ENCODE measurements at regions not wholly inside any gene's neighbourhood (a gene's known extent, or its start where the extent isn't known, plus 50 kb on each side); places are given as distances from the start of the nearest gene placed in this dataset.

- no peak overlapping the region for H3K27ac ChIP-seq (replicated peaks)
- DNase-seq (ENCODE audit: low read depth in 1 of 2, low spot score in 1 of 2), result no peak
- no peak for TF ChIP-seq GABPA (IDR thresholded peaks at IDR 0.05; ENCODE audit: low read depth)
- TF ChIP-seq, protein P1, sequence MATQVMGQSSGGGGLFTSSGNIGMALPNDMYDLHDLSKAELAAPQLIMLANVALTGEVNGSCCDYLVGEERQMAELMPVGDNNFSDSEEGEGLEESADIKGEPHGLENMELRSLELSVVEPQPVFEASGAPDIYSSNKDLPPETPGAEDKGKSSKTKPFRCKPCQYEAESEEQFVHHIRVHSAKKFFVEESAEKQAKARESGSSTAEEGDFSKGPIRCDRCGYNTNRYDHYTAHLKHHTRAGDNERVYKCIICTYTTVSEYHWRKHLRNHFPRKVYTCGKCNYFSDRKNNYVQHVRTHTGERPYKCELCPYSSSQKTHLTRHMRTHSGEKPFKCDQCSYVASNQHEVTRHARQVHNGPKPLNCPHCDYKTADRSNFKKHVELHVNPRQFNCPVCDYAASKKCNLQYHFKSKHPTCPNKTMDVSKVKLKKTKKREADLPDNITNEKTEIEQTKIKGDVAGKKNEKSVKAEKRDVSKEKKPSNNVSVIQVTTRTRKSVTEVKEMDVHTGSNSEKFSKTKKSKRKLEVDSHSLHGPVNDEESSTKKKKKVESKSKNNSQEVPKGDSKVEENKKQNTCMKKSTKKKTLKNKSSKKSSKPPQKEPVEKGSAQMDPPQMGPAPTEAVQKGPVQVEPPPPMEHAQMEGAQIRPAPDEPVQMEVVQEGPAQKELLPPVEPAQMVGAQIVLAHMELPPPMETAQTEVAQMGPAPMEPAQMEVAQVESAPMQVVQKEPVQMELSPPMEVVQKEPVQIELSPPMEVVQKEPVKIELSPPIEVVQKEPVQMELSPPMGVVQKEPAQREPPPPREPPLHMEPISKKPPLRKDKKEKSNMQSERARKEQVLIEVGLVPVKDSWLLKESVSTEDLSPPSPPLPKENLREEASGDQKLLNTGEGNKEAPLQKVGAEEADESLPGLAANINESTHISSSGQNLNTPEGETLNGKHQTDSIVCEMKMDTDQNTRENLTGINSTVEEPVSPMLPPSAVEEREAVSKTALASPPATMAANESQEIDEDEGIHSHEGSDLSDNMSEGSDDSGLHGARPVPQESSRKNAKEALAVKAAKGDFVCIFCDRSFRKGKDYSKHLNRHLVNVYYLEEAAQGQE (IDR thresholded peaks at IDR 0.05; ENCODE audit: insufficient replicate concordance, low read depth), result no peak
- TF ChIP-seq, protein P2, sequence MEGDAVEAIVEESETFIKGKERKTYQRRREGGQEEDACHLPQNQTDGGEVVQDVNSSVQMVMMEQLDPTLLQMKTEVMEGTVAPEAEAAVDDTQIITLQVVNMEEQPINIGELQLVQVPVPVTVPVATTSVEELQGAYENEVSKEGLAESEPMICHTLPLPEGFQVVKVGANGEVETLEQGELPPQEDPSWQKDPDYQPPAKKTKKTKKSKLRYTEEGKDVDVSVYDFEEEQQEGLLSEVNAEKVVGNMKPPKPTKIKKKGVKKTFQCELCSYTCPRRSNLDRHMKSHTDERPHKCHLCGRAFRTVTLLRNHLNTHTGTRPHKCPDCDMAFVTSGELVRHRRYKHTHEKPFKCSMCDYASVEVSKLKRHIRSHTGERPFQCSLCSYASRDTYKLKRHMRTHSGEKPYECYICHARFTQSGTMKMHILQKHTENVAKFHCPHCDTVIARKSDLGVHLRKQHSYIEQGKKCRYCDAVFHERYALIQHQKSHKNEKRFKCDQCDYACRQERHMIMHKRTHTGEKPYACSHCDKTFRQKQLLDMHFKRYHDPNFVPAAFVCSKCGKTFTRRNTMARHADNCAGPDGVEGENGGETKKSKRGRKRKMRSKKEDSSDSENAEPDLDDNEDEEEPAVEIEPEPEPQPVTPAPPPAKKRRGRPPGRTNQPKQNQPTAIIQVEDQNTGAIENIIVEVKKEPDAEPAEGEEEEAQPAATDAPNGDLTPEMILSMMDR (IDR thresholded peaks at IDR 0.05; ENCODE audit: insufficient read depth, low read length), result no peak
- no peak for TF ChIP-seq SPI1 (IDR thresholded peaks at IDR 0.05; ENCODE audit: borderline replicate concordance, low read depth)
- no peak for TF ChIP-seq POLR2AphosphoS5 (IDR thresholded peaks at IDR 0.05; ENCODE audit: low read depth)
Measured at GRCh38 chr7:4319280-4319679, 362.8 kb upstream of the FOXK1 start.

DNA sequence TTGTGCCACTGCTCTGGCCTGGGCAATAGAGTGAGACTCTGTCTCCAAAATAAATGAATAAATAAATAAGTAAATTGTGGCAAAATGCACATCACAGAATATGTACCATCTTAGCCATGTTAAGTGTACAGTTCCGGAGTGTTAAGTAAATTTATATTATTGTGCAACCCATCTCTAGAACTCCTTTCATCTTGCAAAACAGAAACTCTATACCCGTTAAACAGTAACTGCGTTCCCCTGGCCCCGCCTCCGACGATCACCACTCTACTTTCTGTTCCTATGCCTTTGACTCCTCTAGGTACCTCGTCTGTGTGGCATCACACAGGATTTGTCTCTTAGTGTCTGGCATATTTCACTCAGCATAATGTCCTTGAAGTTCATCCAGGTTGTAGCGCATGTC, 356.4 kb upstream of the FOXK1 start:
- Histone ChIP-seq H3K27me3 (ENCODE audit: insufficient read depth, poor library complexity, severe bottlenecking) (no peaks in the 10 kb centered on the region), H3K4me3 (replicated peaks; ENCODE audit: insufficient read depth, low read length) (no peak overlapping the region), H3K27ac (replicated peaks) (no peak overlapping the region)
- no peak for DNase-seq (ENCODE audit: low read depth in 1 of 2, low spot score in 1 of 2)
- TF ChIP-seq POLR2AphosphoS5 (IDR thresholded peaks at IDR 0.05; ENCODE audit: low read depth), result no peak
- TF ChIP-seq, protein P1 (IDR thresholded peaks at IDR 0.05; ENCODE audit: insufficient replicate concordance, low read depth), result no peak
- TF ChIP-seq GABPA (IDR thresholded peaks at IDR 0.05; ENCODE audit: low read depth), result no peak
- TF ChIP-seq SPI1 (IDR thresholded peaks at IDR 0.05; ENCODE audit: borderline replicate concordance, low read depth), result no peak
- TF ChIP-seq, protein P2 (IDR thresholded peaks at IDR 0.05; ENCODE audit: insufficient read depth, low read length), result no peak

More at GRCh38 chr7:4319280-4319679, 362.8 kb upstream of the FOXK1 start:
- H3K27me3 ChIP-seq (ENCODE audit: insufficient read depth, poor library complexity, severe bottlenecking), result no peaks in the 10 kb centered on the region
- no peak overlapping the region for H3K4me3 ChIP-seq (replicated peaks; ENCODE audit: insufficient read depth, low read length)

- no peak for TF ChIP-seq POLR2AphosphoS5 (IDR thresholded peaks at IDR 0.05; ENCODE audit: low read depth)
- no peak for TF ChIP-seq SPI1 (IDR thresholded peaks at IDR 0.05; ENCODE audit: borderline replicate concordance, low read depth)
- TF ChIP-seq, protein P2 (IDR thresholded peaks at IDR 0.05; ENCODE audit: insufficient read depth, low read length), result no peak
- no peak for TF ChIP-seq GABPA (IDR thresholded peaks at IDR 0.05; ENCODE audit: low read depth)
- TF ChIP-seq, protein P1 (IDR thresholded peaks at IDR 0.05; ENCODE audit: insufficient replicate concordance, low read depth), result no peak
- DNase-seq (ENCODE audit: low read depth in 1 of 2, low spot score in 1 of 2), result no peak
Measured at GRCh38 chr7:4331711-4332110, 350.4 kb upstream of the FOXK1 start.

More at GRCh38 chr7:4331711-4332110, 350.4 kb upstream of the FOXK1 start:
- Histone ChIP-seq H3K4me3 (replicated peaks; ENCODE audit: insufficient read depth, low read length) (no peak overlapping the region), H3K27ac (replicated peaks) (no peak overlapping the region), H3K27me3 (ENCODE audit: insufficient read depth, poor library complexity, severe bottlenecking) (no peaks in the 10 kb centered on the region)
